ENCODE measurements at regions not wholly inside any gene's neighbourhood (a gene's known extent, or its start where the extent isn't known, plus 50 kb on each side); places are given as distances from the start of the nearest gene placed in this dataset.
"Not testable (repeated sequence)": the region's sequence is repeated elsewhere in the genome, so short reads cannot be mapped to it uniquely, and the experiment has no call there.

DNA sequence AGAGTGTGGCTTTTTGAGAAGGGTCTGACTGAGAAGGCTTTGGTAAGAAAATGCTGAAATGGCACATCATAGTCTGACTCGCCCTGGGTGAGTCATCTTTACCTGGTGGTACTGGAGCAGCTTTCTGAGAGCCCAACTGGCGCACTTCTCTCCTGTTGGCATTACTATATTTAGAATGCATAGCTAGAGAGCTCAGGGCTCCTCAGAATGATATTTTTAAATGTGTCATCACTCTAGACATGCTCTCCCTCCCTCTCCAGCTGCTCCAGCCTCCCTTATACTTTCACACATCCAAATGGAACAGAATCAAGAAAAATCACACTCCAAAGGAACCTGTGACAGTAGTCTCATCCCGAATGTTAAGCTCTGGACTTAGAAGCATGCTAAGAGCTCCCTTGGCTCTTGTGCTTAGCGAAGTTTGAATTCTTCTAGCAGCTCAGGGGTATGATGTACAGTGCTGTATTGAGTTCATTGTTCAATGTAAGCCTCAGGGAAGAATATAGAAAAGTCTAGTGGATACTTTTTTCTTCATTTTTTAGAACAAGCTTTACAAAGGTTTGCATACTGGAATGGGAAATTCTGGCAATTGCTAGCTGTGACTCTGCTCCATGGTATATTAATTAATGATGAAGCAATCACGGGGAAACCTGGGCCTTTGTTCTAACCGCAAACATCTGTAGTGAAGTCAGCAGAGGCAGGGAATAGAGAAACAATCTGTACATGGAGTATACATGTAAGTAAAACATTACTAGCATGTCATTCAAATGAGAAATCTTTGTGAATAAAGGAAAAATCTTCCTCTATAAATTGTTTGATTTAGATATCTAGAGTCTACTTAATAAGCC, 751.2 kb upstream of the NRXN1 start:
- TF ChIP-seq, protein P1, sequence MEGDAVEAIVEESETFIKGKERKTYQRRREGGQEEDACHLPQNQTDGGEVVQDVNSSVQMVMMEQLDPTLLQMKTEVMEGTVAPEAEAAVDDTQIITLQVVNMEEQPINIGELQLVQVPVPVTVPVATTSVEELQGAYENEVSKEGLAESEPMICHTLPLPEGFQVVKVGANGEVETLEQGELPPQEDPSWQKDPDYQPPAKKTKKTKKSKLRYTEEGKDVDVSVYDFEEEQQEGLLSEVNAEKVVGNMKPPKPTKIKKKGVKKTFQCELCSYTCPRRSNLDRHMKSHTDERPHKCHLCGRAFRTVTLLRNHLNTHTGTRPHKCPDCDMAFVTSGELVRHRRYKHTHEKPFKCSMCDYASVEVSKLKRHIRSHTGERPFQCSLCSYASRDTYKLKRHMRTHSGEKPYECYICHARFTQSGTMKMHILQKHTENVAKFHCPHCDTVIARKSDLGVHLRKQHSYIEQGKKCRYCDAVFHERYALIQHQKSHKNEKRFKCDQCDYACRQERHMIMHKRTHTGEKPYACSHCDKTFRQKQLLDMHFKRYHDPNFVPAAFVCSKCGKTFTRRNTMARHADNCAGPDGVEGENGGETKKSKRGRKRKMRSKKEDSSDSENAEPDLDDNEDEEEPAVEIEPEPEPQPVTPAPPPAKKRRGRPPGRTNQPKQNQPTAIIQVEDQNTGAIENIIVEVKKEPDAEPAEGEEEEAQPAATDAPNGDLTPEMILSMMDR (IDR thresholded peaks at IDR 0.05): no peak
- no peak for TF ChIP-seq POLR2AphosphoS5 (IDR thresholded peaks at IDR 0.05)
- 80 to 83% methylated on average over 6 of the region's 6 CpGs for WGBS, 2 donors
- H3K27me3 ChIP-seq: no peaks in the 10 kb centered on the region
- no peak for DNase-seq
- H3K4me3 ChIP-seq: no peak overlapping the region
- no peaks in the 10 kb centered on the region for H3K4me1 ChIP-seq
- H3K9me3 ChIP-seq: no peaks in the 10 kb centered on the region
- no peaks in the 10 kb centered on the region for H3K36me3 ChIP-seq
- intact Hi-C loops (cut with DNase I): no loop called here
- H3K27ac ChIP-seq: no peak overlapping the region

DNA sequence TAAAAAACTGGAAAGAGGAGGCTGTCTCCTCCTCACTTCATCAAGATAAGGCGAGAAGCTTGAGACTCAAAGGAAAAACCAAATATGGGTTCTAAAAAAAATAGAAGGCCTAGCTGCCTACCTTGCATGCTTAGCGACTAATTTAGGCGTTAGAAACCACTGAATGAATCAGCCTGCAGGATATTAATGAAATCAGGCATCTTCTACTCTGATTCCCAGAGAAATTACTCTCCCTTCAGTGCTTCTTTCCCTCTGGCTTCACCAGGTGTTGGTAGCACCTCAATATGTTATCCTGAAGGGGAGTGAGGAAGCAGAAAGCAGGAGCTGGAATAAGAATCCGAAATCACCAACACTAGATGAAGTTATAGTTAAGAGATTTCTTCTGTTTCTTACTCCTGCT, 749.8 kb upstream of the NRXN1 start:
- Histone ChIP-seq H3K27me3 (no peaks in the 10 kb centered on the region), H3K9me3 (no peaks in the 10 kb centered on the region), H3K4me3 (no peak overlapping the region), H3K4me1 (no peaks in the 10 kb centered on the region), H3K27ac (no peak overlapping the region), H3K36me3 (no peaks in the 10 kb centered on the region)
- DNase-seq: no peak
- intact Hi-C loops (cut with DNase I): no loop called here
- no peak for TF ChIP-seq POLR2AphosphoS5 (IDR thresholded peaks at IDR 0.05)
- TF ChIP-seq EP300 (IDR thresholded peaks at IDR 0.05): no peak
- TF ChIP-seq POLR2A (IDR thresholded peaks at IDR 0.05): no peak
- TF ChIP-seq, protein P1 (IDR thresholded peaks at IDR 0.05): no peak
- 88 to 90% methylated on average over 4 of the region's 4 CpGs for WGBS, 2 donors

DNA sequence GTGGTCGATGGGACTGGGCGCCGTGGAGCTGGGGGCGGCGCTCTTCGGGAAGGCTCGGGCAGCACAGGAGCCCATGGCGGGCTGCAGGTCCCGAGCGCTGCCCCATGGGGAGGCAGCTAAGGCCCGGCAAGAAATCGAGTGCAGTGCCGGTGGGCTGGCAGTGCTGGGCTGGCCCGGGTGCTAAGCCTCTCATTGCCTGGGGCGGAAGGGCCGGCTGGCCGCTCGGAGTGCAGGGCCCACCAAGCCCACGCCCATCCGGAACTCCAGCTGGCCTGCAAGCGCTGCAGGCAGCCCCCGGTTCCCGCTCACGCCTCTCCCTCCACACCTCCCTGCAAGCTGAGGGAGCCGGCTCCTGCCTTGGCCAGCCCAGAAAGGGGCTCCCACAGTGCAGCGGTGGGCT, 748.4 kb upstream of the NRXN1 start:
- Histone ChIP-seq H3K4me3 (no peak overlapping the region), H3K27me3 (no peaks in the 10 kb centered on the region), H3K27ac (no peak overlapping the region), H3K9me3 (no peaks in the 10 kb centered on the region), H3K4me1 (no peaks in the 10 kb centered on the region), H3K36me3 (no peaks in the 10 kb centered on the region)
- no peak for TF ChIP-seq POLR2A (IDR thresholded peaks at IDR 0.05)
- TF ChIP-seq, protein P1 (IDR thresholded peaks at IDR 0.05): no peak
- no peak for TF ChIP-seq EP300 (IDR thresholded peaks at IDR 0.05)
- TF ChIP-seq POLR2AphosphoS5 (IDR thresholded peaks at IDR 0.05): no peak
- intact Hi-C loops (cut with DNase I): no loop called here
- peak; percentile 43 for DNase-seq
- 95 to 96% methylated on average over 26 of the region's 26 CpGs for WGBS, 2 donors

DNA sequence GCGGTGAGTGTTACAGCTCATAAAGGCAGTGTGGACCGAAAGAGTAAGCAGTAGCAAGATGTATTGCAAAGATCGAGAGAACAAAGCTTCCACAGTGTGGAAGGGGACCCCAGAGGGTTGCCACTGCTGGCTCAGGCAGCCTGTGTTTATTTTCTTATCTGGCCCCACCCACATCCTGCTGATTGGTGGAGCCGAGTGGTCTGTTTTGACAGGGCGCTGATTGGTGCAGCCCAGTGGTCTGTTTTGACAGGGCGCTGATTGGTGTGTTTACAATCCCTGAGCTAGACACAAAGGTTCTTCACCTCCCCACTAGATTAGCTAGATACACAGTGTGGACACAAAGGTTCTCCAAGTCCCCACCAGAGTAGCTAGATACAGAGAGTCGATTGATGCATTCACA, 747.8 kb upstream of the NRXN1 start:
- H3K27ac ChIP-seq; intact Hi-C loops (cut with DNase I); H3K4me3 ChIP-seq; H3K36me3 ChIP-seq; H3K9me3 ChIP-seq; DNase-seq; H3K27me3 ChIP-seq; H3K4me1 ChIP-seq: not testable (repeated sequence)
- 91 to 93% methylated on average over 7 of the region's 7 CpGs for WGBS, 2 donors

DNA sequence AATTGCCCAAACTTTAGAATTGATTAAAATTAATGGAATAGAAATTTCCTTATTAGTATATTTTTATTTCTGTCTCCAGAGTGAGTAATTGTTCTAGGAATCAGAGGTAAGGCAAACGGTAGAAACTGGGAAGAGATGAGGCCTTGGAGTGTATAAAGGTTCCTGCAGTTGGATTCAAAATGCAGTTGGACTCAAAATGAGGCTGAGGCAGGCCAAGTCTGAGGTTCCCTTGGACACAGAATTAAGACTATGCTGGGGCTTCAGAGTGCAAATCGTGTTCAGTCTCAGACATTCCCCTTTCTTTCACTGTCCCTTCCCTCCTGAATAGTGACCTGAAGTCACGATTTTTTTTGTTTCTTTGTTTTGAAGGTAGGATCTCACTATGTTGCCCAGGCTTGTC, 746.9 kb upstream of the NRXN1 start:
- H3K4me1 ChIP-seq: no peaks in the 10 kb centered on the region
- H3K9me3 ChIP-seq: peaks cover 0 to 3% (median 0%) of the 10 kb centered on the region in 4 donors
- H3K4me3 ChIP-seq: no peak overlapping the region
- intact Hi-C loops (cut with DNase I): no loop called here
- TF ChIP-seq POLR2AphosphoS5 (IDR thresholded peaks at IDR 0.05): no peak
- TF ChIP-seq POLR2A (IDR thresholded peaks at IDR 0.05): no peak
- no peak for TF ChIP-seq EP300 (IDR thresholded peaks at IDR 0.05)
- TF ChIP-seq, protein P1 (IDR thresholded peaks at IDR 0.05): no peak
- 77 to 82% methylated on average over 3 of the region's 3 CpGs for WGBS, 2 donors
- no peaks in the 10 kb centered on the region for H3K36me3 ChIP-seq
- H3K27me3 ChIP-seq: no peaks in the 10 kb centered on the region
- no peak for DNase-seq
- H3K27ac ChIP-seq: no peak overlapping the region

DNA sequence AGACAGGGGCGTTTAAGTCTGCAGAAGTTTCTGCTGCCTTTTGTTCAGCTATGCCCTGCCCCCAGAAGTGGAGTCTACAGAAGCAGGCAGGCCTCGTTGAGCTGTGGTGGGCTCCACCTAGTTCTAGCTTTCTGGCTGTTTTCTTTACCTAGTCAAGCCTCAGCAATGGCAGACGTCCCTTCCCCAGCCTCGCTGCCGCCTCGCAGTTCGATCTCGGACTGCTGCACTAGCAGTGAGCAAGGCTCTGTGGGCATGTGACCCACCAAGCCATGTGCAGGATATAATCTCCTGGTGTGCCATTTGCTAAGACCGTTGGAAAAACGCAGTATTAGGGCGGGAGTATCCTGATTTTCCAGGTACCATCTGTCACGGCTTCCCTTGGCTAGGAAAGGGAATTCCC, 742.7 kb upstream of the NRXN1 start:
- WGBS, 2 donors: 91 to 92% methylated on average over 12 of the region's 12 CpGs
- intact Hi-C loops (cut with DNase I); DNase-seq: not testable (repeated sequence)

More for the DNA sequence above, 742.7 kb upstream of the NRXN1 start:
- H3K36me3 ChIP-seq, H3K27ac ChIP-seq, H3K4me3 ChIP-seq, H3K9me3 ChIP-seq, H3K27me3 ChIP-seq, H3K4me1 ChIP-seq: not testable (repeated sequence)

All from sigmoid colon (tissue), 6 donors.